HG02852 (cell line): ENCODE measurements at regions not wholly inside any gene's neighbourhood (a gene's known extent, or its start where the extent isn't known, plus 50 kb on each side); places are given as distances from the start of the nearest gene placed in this dataset.

ENCODE experiments used
- ATAC-seq: cut with Tn5 transposase; IDR thresholded peaks from one replicate; pipeline ENCODE4 v1.9.1; 2021; ENCODE audit warnings: mild to moderate bottlenecking, moderate library complexity; ENCODE audit not compliant: unreplicated experiment

DNA sequence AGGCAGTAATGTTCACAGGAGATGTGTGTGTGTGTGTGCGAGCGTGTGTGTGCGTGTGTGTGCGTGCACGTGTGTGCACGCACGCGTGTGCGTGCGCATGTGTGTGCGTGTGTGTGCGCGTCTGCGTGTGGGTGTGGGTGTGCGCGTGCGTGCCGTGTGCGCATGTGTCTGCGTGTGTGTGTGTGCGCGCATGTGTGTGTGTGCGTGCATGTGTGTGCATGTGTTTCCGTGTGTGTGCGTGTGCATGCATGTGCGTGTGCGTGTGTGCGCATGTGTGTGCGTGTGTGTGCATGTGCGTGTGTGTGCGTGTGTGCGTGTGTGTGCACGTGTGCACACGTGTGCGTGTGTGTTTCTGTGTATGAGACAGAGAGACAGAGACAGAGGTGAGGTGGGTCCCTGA, 136.0 kb upstream of the CST7 start:
- ATAC-seq: no peak

DNA sequence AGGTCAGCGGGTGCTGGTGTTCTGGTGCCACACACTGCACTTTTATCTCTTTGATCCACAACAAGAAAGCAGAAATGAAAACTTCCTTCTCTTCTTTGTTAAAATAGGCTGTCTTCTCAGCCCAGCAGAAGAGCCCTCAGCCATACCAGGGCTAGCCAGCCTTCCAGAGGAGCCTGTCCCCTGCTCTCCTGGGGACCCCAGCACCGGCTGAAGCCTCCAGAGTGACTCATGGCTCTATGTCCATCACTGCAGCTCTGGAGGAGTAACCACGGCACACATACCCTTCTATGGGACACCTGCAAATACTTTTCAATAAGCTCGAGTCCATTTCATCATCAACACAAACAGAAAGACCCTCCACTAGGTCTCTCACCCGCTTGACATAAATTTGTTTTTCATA, 135.6 kb upstream of the CST7 start:
- ATAC-seq: no peak

DNA sequence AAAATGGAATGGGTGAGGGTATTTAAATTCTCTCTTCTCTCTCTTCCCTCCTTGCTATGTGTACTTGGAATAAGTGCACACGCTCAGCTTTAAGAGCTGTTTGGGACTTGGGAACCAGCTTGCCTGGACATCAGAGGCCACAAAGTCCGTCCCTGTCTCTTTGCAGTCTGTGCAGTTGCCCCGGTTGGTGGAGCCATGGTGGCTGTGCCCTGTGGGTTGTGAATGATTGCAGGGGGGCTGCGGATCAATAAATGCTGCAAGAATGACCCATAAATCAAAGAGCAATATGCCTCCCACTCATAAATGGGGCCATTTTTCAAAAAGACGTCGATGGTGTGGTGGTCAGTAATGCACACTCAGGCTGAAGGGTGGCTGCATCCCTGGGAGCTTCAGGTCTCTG, 135.1 kb upstream of the CST7 start:
- no peak for ATAC-seq

DNA sequence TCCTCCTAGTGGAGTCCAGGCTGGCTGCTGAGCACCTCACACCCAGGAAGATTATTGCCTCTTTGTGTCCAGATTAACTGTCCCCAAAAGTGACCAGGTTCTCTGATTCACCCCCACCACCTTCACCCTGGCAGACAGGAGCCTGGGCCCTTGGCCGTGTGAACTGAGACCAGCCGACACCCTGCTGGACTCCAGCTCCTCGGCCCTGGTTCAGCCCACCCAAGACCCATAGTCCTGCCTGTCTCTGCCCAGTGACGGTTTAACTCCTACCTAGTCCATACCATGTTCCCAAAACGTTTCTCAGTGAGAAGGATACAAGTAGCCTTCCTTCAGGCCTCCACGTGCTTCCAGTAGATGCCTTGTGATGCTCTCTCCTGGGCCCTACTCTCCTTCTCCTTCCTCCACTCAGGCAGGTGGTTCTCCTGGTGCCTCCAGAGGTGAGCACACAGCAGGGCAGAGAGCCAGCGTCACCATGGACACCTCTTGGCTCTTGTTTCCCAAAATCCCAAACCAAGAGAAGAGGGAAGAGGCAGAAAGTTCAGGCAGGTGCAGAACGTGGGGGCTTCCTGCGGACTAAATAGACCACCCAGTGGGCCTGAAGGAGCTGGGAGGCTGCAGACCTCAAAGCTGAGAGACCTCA, 134.4 kb upstream of the CST7 start:
- ATAC-seq: no peak

DNA sequence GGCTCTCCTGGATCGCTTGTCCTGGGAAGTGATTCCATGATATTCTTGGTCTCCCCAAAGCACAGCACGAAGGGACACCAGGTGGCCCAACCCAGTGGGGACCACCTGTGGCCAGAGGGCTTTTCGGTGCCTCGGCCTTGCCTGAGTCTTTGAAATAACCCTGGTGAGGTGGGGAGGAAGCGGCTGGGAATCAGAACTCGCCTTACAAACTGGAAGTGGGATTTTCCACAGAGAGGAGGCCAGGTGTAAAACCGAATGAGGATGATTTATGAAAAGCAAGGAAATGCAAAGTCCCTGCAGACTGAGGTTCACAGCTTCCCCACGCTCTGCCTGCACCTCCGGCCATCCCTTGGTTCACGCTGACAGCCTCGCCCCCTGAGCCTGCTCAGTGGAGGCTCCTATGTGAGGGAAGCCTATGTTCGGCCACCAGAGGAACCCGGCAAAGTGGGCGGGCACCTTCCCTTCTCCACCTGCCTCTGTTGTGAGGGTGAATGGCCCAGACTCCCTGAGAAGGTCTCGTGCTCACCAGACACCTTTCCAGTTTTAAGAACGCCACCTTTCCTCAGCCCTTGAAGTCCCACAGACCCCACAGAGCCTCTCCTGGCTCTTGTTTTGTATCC, 133.8 kb upstream of the CST7 start:
- no peak for ATAC-seq

DNA sequence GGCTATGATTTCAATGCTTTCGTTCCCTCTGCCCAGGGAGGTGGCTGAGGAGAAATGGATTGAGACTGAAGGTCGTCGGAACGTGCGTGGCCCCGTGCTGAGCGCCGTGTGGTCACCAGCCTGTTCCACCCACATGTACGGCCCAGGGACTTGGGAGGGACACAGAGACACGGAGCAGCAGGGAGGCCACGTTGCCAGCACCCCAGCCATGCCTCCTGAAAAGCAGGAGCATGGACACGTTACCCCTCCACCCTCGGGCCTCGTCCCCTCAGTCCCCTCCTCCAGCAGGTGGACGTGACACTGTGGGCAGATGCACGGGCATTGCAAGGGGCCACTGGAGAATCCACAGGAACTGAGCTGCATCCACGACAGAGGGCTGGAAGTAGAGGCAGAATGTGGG, 133.1 kb upstream of the CST7 start:
- no peak for ATAC-seq

DNA sequence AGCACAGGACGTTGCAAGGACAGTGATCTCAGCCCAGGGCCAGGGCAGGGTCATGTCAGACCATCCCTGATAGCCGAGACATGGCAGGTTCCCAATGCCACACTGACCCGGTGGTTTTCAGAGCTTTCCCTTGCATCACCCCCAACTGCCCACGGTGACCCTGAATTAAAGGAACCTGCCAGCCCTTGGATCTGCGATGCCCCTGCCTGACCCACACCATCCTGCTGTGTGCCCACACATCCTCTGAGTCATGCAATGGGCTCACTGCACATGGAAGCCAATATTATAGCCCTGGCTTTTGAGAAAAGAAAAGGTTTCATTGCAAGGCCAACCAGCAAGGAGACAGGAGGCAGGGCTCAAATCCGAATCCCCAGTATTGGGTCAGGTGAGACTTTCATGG, 132.6 kb upstream of the CST7 start:
- no peak for ATAC-seq

DNA sequence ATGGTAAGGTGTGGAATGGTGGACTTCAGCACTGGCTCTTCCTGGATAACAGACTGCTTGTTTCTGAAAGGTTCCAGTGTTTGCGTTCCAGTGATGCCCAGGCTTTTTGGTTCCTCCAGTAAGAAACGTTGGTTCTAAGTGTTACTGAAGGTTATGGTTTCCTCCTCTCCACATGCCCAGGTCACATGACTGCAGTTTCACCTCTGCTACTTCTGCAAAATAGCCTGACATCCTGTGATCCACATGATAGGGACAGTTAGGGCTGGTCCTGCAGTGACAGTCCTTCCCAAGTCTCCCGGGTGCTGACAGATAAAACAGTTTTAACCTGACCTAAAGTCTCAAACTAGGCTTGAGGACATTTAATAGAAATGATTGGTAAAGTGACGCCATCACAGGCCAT, 132.2 kb upstream of the CST7 start:
- ATAC-seq: no peak

DNA sequence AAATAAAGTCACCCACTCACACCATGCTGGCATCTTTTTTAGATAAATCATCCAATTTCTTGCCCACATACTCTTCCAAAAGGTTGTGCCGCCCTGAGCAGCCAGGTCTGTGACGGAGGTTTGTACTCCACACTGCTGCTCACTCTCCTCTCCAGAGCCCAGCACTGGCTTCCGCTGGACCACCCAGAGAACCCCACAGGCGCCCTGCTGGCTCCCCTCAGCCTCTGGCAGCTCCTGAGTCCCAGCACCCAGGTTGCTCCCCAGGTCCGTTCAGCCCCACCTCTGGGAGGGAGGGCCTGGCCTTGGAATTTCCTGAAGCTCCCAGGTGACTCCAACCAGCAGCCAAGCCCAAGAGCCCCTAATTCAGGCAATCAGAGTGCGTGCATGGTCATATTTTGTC, 131.7 kb upstream of the CST7 start:
- no peak for ATAC-seq

DNA sequence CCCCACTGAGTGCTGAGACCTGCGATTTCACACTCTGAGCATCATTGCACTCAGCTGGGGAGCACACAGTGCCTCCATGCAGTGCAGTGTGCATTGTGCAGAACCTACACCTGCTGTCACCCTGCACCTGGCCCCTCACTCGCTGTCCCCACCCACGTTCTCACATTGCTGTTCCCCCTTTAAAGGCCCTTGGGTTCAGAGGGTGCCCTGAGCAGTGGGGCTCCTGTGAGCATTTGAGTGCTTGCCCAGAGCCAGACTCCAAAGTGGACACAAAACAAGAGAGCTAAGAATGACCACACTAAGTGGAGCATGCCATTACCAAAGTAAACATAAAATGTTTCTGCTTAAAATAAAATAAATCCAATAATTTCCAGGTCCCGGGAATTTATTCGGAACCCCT, 131.0 kb upstream of the CST7 start:
- ATAC-seq: no peak

DNA sequence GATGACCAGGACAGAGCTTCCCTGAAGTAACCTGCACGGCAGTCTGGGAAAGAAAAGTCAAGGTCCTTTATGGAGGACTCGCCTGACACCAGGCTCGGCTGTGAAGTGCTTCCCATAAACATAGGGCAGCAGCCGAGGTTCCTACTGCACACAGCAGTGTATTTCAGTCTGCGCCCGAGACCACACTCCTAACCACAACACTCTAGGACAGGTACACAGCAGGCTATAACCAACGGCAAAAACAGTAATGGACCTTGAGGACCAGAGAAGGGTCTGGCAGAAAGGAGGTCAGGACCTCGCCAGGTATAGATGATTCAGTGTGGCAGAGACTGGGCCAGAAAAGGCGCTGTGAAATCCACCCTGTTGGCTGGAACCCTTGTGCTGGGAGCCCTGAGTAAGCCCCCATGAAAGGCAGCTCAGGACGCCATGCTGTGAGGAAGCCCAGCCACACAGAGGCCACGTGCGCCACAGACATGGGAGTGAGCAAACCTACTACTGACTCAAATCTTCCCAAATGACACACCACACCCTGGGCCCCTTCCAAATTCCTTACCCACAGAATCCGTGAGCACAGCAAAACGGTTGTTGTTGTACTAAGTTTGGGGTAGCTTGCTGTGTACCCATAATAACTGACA, 129.6 kb upstream of the CST7 start:
- no peak for ATAC-seq

DNA sequence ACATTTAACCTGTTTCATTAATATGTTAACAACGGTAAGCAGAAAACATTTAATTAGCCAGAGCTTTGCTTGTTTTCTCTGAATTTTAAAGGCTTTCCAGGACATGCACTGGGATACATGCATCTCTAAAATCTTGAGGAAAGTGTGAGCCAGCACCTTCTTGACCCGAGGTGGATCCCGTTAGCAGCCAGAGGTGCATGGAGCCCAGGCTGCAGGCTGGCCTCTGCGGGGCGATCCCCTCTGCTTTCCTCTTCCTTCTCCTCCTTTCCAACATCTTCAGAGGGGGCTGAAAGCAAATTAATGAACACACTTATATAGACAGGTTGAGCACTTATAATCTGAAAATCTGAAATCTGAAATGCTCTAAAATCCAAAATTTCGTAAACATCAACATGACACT, 128.7 kb upstream of the CST7 start:
- ATAC-seq: no peak

DNA sequence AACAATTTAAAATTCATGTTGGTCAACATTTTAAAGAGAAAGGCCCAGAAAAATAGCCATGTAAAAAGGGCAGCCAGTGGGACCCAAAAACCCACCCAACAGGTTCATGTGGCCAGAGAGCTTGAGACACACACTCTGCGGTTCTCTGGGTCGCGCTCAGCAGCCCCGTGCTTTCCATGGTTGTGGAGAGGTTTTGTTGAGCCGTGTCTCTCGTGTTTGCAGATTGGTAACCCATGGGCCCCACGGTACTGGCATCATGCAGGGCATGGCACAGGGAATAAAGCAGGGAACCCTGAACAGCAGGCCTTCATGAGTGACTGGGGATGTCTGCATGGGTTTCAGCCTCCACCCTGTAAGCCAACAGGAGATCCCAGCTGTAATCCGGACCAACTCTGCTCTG, 127.7 kb upstream of the CST7 start:
- no peak for ATAC-seq

DNA sequence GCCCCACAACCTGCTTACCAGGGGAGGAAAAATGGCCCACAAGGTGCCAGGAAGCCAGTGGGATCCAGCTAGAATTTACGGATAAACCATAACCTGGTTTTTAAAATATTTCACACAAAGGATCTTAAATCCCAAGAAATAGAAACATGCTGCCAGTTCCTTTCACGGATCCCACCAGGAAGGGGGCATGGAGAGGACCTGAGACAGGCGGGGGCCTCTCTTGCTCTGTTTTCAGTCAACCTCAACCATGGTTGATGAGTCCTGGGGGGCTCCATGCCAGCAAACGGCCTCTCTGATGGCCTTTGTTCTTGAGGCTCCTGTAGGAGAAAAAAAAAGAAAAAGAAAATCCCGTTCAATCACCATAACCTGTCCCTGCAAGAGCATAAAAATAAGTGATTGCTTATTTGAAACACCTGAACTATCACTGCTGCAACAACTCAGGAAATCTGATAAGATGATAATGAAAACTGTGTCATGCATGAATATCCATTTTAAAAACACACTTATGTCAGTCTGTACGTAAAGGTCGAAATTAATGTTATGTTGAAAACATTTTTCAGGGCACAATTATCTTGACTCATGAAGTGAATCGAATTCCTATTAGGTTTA, 125.8 kb upstream of the CST7 start:
- ATAC-seq: no peak

DNA sequence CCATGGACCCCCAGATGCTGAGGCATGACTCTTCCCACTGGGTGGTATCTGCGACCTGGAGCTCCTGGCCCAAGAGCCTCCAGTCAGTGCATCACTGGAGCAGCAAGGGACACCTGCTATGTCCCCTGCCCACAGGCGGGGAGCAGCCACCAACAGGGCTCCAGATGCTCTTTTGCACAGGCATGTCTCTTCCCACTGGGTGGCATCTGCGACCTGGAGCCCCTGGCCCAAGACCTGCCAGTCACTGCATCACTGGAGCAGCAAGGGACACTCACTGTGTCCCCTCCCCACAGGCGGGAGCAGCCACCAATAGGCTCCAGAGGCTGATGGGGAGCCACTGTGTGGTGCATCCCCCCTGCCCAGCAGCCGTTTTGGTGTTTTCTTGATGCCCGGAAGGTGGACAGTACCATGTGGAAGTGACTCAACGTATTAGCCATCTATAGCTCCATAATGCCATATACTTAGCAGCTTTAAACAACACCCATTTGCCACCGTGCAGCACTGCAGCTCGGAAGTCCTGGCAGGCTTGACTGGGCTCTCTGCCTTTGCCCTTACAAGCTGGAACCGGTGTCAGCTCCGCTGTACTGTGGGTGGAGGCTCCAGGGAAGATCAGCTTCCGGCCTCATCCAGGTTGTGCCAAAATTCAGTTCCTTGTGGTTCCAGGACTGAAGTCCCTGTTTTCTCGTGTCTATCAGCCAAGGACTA, 124.9 kb upstream of the CST7 start:
- ATAC-seq: no peak

DNA sequence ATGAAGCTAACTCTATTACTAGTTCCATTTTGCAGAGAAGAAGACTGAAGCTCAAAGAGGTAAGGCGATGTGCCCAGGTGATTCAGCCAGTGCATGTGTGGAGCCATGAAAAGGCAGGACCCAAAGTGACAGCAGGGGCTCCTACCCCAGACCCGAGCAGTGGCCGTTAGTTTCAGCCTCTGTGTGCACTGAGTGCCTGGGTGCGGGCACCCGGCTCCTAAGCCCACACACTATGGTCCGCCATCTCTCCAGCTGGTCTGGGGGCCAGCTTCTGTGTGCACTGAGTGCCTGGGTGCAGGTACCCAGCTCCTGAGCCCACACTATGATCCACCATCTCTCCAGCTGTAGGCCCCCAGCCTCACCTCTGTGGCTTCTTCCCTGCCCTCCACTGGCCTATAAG, 123.5 kb upstream of the CST7 start:
- ATAC-seq: no peak

DNA sequence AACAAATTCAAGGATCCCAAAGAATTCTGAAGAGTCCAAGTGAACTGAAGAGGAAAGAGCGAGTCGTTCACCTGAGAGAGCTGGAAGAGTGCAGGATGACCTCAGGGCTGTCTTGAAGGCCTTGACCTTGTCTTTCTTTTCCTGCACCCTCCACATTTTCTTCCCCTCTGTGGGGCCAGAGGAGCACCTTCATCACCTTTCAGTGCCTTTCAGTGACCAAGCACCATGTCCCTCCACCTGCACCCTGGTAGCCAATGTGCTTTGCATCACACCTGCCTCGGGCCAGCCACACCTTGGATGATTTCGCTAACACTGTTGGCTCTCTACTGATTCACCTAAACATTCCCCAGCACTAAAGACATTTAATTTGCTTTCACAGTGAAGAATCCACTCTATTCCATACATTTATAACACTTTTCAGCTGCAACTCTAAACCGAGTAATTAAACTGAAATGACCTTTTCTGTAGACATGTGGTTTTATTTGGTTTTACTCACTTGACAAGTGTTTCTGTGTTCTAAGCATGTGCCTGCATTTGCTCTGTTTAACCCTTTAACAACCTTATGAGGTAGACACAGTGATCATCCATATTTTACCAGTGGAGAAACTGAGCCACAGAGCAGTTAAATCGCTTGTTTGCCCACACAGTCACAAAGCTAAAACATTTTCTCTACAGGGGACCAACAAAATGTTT, 121.3 kb upstream of the CST7 start:
- ATAC-seq: no peak

DNA sequence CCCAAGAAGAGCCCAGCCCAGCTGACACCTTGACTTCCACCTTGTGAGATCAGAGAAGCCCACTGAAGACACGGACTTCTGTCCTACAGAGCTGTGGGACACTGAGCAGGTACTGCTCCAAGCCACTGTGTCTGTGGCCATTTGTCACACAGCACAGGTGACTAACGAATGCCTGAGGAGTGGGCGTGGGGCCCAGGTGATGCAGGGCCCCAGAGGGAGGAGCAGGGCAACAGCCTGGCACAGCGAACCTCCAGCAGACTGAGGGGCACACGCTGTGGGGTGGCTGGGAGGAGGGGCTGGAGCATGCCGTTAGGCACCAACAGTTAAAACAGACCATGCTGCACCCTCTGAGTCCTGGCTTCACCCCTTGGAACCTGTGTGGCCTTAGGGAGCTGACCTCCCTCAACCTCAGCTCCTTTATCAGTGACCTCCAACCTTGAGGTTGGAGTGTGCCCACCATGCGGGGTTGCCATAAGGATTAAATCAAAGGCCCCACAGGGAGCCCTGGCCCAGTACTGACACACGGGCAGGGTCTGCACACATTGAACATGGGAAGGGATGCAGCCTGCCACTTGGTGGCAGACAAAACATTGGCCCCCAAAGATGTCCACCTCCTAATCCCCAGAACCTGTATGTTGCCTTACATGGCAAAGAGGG, 119.9 kb upstream of the CST7 start:
- ATAC-seq: no peak

DNA sequence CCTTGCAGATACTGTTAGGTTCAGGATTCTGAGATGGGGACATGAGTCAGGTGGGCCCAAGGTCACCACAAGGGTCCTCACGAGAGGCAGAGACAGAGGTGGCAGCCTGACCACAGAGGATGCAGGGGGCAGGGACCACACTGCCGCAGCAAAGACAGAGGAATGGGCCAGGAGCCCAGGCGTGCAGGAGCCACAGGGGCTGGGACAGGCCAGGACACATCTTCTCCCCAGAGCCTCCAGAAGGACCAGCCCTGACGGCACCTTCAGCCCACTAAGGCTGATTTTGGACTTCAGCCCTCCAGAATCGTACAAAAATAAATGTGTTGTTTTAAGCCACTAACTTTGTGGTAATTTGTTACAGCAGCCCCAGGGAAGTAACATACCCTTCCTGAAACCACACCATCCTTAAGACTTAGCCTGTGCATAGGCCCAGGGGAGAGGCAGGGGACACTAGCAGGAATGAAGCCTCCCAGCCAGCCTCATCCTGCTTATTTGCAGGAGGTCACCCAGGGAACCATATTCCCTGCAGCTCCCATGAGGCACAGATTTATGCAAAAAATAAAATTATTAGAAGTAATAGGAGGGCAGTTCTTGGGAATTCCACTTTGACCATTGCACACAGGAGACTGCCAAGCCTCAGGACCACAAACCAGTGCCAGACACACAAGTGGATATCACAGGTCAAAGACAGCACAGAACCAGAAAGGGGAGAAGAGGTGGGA, 119.3 kb upstream of the CST7 start:
- ATAC-seq: no peak

DNA sequence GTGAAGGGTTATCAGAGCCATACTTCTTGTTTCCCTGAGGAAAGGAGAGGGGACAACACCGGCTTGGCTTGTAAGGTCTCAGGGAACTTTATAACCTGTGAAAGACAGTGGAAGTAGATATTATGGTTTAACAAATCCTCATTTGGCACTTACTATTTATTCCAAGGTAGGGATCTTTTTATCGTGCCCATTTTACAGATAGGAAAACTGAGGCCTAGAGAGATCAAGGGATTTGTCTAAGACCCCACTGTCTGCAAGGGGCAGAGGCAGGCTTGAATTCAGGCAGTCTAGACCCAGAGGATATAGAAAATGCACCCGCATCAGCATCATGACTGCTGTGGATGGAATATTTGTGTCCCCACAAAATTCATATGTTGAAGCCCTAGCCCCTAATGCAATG, 118.4 kb upstream of the CST7 start:
- ATAC-seq: no peak
